Fibroblast of lung (primary cell): ENCODE measurements at regions not wholly inside any gene's neighbourhood (a gene's known extent, or its start where the extent isn't known, plus 50 kb on each side); places are given as distances from the start of the nearest gene placed in this dataset.

ENCODE experiments used
- CTCF ChIP-seq, 2 donors: IDR thresholded peaks in 1 of 2; conservative IDR thresholded peaks in 1 of 2; 1 replicate in 1 of 2; 2 replicates in 1 of 2; pipeline ENCODE4 v1.5.1; 2011 to 2012; ENCODE audit warnings: low read length in 2 of 2, control low read depth in 1 of 2, inconsistent platforms in 1 of 2, low read depth in 1 of 2, mild to moderate bottlenecking in 1 of 2
- EZH2 ChIP-seq: IDR thresholded peaks from 2 replicates; pipeline ENCODE4 v1.5.1; 2012; ENCODE audit warnings: low read length, control low read depth, mild to moderate bottlenecking; ENCODE audit errors: missing control alignments

GRCh38 chr7:131830681-131831080 lies 274.3 kb upstream of the PODXL start:
- no peak for TF ChIP-seq CTCF (conservative IDR thresholded peaks at IDR 0.05 in 1 of 2, IDR thresholded peaks at IDR 0.05 in 1 of 2; ENCODE audit: low read depth in 1 of 2, low read length in 2 of 2)
- no peak for TF ChIP-seq EZH2
